ENCODE measurements at regions not wholly inside any gene's neighbourhood (a gene's known extent, or its start where the extent isn't known, plus 50 kb on each side); places are given as distances from the start of the nearest gene placed in this dataset.

DNA sequence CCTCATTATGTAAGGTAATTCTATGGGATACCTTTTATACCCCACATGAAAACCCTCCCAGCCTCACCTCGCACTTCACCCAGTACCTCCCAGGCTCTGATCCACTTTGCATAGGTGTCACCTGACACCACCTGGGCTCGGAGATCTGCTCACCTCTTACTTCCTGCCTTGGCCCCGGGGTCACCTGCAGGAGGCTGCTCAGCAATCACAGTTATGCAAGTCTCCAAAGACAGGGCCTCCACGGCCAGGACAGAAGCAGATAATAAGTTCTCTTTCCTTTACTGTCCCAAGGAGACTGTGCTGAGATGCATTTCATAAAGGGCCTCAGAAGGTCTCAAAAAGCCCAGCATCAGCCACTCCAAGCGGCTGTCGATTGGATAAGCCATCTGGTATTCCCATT, 112.4 kb upstream of the PPP2R2D start:
- intact Hi-C loops (cut with DNase I): loop anchor here (5.0 kb wide), 2 partner anchors 336 to 1596 kb away; no protein-coding TSS in a partner anchor
- peaks cover 0 to 6% (median 0%) of the 10 kb centered on the region in 3 donors for H3K27me3 ChIP-seq (ENCODE audit: insufficient read depth in 3 of 3, low read length in 2 of 3)
- ATAC-seq: no peak
- H3K36me3 ChIP-seq (ENCODE audit: insufficient read depth in 1 of 2, low read depth in 1 of 2): no peaks in the 10 kb centered on the region
- no peak for DNase-seq
- WGBS, 3 donors: 42 to 51% (median 50%) methylated on average over 6 of the region's 6 CpGs
- H3K27ac ChIP-seq: no peak overlapping the region
- TF ChIP-seq, protein P1, sequence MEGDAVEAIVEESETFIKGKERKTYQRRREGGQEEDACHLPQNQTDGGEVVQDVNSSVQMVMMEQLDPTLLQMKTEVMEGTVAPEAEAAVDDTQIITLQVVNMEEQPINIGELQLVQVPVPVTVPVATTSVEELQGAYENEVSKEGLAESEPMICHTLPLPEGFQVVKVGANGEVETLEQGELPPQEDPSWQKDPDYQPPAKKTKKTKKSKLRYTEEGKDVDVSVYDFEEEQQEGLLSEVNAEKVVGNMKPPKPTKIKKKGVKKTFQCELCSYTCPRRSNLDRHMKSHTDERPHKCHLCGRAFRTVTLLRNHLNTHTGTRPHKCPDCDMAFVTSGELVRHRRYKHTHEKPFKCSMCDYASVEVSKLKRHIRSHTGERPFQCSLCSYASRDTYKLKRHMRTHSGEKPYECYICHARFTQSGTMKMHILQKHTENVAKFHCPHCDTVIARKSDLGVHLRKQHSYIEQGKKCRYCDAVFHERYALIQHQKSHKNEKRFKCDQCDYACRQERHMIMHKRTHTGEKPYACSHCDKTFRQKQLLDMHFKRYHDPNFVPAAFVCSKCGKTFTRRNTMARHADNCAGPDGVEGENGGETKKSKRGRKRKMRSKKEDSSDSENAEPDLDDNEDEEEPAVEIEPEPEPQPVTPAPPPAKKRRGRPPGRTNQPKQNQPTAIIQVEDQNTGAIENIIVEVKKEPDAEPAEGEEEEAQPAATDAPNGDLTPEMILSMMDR (IDR thresholded peaks at IDR 0.05): no peak
- no peak overlapping the region for H3K4me3 ChIP-seq
- no peaks in the 10 kb centered on the region for H3K4me1 ChIP-seq
- H3K9me3 ChIP-seq: no peaks in the 10 kb centered on the region

DNA sequence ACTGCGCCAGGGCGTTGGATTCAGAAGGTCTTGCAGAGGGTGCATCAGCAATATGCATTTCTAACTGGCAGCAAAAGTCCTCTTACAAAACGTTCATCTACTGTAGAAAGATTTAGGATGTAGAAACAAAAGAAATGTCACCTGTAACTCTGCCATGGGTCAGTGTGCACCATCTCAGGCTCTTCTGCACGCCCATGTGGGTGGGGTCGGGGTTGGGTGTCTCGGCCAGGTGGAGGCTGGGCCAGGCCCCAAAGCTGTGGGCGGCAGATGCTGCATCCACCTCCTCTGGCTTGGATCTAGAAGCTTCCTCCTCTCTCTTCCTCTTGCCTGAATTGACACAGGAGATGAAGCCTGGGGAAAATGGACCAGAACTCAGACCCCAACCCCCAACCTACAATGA, 111.3 kb upstream of the PPP2R2D start:
- Histone ChIP-seq H3K9me3 (no peaks in the 10 kb centered on the region), H3K4me3 (no peak overlapping the region), H3K27me3 (ENCODE audit: insufficient read depth in 3 of 3, low read length in 2 of 3) (peaks cover 0 to 8% (median 0%) of the 10 kb centered on the region in 3 donors), H3K4me1 (no peaks in the 10 kb centered on the region), H3K36me3 (ENCODE audit: insufficient read depth in 1 of 2, low read depth in 1 of 2) (no peaks in the 10 kb centered on the region), H3K27ac (no peak overlapping the region)
- 81 to 86% (median 84%) methylated on average over 7 of the region's 7 CpGs for WGBS, 3 donors
- no peak for DNase-seq
- no peak for ATAC-seq
- TF ChIP-seq, protein P1 (IDR thresholded peaks at IDR 0.05): no peak
- intact Hi-C loops (cut with DNase I): loop anchor here (5.0 kb wide), 2 partner anchors 337 to 1597 kb away; no protein-coding TSS in a partner anchor

DNA sequence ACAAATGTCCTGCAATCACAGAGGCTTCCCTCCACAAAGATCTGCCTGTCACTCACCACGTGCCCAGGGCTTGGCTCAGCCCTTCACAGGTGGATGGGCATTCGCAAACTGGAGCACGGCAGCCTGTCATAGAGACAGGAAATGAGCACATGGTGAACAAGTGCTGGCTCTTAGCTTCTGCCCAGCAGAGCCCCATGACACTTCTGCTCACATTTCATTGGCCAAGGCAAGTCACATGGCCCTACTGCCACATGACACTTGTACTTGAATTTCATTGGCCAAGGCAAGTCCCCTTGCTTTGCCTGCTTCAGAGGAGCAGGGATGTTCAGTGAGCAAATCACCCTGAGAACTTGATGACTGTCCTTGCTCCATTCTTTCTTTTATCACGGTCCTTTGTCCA, 110.8 kb upstream of the PPP2R2D start:
- Histone ChIP-seq H3K9me3 (no peaks in the 10 kb centered on the region), H3K4me3 (no peak overlapping the region), H3K27ac (no peak overlapping the region), H3K27me3 (ENCODE audit: insufficient read depth in 3 of 3, low read length in 2 of 3) (peaks cover 0 to 8% (median 0%) of the 10 kb centered on the region in 3 donors), H3K4me1 (no peaks in the 10 kb centered on the region), H3K36me3 (ENCODE audit: insufficient read depth in 1 of 2, low read depth in 1 of 2) (no peaks in the 10 kb centered on the region)
- 72 to 84% (median 75%) methylated on average over 4 of the region's 4 CpGs for WGBS, 3 donors
- intact Hi-C loops (cut with DNase I): no loop called here
- TF ChIP-seq, protein P1 (IDR thresholded peaks at IDR 0.05): no peak
- DNase-seq (no peak), ATAC-seq (no peak)

DNA sequence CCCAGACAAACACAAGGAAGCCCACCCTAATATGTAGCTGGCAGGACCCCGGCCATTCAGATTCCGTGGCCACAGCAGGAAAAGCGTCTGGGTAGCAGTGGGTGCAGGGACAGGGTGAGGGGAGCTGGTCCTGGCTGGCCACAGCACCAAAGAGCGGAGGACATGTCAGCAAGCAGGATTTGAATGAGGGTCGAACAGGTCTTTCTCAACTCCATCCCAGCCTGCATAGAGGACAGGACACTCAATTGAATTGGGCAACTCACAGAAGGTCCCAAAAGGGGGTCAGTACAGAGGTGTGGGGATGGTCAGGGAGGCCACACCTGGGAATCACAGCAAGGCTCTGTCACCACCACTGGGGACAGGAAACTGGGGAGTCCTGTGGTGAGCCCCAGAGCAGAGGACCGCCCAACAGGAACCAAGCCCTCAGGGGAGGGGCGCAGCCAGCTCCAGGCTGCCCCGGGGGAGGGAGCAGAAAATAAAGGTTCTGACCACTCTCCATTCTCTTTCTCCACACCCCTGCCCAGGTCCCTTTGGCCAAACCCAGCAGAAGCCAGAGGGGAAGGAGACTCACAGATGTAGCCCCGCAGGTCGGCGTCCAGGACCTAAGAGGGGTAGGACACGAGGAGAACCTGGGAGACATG, 108.7 kb upstream of the PPP2R2D start:
- DNase-seq: no peak
- ATAC-seq: no peak
- 76 to 82% (median 80%) methylated on average over 12 of the region's 12 CpGs for WGBS, 3 donors

More for the DNA sequence above, 108.7 kb upstream of the PPP2R2D start:
- TF ChIP-seq, protein P1 (IDR thresholded peaks at IDR 0.05): no peak
- intact Hi-C loops (cut with DNase I): no loop called here
- no peaks in the 10 kb centered on the region for H3K4me1 ChIP-seq
- no peak overlapping the region for H3K27ac ChIP-seq
- peaks cover 0 to 8% (median 0%) of the 10 kb centered on the region in 3 donors for H3K27me3 ChIP-seq (ENCODE audit: insufficient read depth in 3 of 3, low read length in 2 of 3)
- no peak overlapping the region for H3K4me3 ChIP-seq
- H3K9me3 ChIP-seq: no peaks in the 10 kb centered on the region
- H3K36me3 ChIP-seq (ENCODE audit: insufficient read depth in 1 of 2, low read depth in 1 of 2): no peaks in the 10 kb centered on the region
